ENCODE measurements at regions not wholly inside any gene's neighbourhood (a gene's known extent, or its start where the extent isn't known, plus 50 kb on each side); places are given as distances from the start of the nearest gene placed in this dataset.
"Not testable (repeated sequence)": the region's sequence is repeated elsewhere in the genome, so short reads cannot be mapped to it uniquely, and the experiment has no call there.

DNA sequence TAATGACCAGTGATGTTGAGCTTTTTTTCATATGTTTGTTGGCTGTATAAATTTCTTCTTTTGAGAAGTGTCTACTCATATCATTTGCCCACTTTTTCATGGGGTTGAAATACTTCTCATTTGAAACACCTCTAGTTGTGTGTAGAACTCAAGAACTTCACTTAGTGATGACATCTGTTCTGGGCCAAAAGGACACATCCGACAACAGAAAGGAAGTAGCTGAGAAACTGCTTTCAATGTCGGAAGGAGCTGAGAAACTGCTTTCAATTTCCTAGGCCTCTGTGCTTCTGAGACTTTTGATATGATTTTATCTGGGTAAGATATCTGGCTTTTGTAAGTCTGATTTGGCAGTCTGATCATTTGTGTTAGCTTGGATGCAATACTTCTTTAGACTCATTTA, 635.3 kb downstream of the TMTC2 start:
- no peak for TF ChIP-seq POLR2A (IDR thresholded peaks at IDR 0.05; ENCODE audit: low read depth, low read length)
- DNase-seq (ENCODE audit: insufficient read length, low spot score) = no peak
- no peak for FAIRE-seq

DNA sequence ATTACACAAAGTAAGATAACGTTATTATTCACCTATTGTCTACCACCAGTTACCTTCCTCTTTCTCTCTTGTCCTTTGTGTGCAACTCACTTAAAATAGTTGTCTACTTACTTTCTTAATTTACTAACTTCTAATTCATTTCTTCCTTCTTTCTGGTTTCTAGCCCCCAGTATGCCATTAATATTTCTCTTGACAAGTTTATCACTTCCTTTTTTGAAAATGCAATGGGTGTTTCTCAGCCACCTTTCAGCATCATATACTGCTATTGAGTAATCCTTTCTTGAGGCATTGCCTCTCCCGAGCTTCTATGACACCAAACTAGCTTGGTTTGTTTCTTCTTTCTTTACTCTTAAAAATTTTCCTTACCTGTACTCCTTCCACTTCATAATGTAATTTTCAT, 633.6 kb downstream of the TMTC2 start:
- no peak for DNase-seq (ENCODE audit: insufficient read length, low spot score)
- no peak for TF ChIP-seq POLR2A (IDR thresholded peaks at IDR 0.05; ENCODE audit: low read depth, low read length)
- no peak for FAIRE-seq

DNA sequence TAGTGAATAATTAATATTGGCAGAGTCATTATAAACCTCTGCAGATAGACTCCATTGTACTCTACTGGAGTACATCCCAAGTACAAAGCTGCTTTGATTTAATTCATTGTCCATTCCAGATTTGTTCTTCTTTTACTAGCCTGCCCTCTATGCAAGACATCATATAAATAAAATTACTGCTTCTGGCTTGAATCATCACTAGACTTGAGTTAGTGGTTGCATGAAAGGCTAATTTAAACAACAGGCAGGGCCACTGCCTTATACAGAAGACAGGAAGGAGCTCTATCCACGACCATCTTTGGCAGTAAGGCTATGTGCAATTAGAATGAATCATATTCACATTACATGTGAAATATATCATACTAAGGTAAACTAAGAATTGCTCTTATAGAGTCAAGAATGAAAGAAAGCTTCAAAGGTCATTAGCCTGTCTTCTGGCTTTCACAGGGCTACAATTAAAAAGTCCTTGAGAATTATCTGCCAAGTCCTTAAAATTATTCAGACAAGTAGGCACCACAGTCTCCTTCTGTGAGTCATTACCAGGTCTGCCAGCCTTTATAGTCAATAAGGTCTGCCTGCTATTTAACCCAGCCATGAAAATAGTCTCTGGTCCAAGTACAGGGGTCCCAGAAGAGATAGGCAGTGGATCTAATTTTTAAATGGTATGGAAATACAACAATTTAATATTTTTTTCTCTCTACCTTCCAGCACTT, 631.8 kb downstream of the TMTC2 start:
- no peak for DNase-seq (ENCODE audit: insufficient read length, low spot score)
- FAIRE-seq = no peak
- TF ChIP-seq POLR2A (IDR thresholded peaks at IDR 0.05; ENCODE audit: low read depth, low read length) = no peak

GRCh38 chr12:83317595-83317994, 630.9 kb downstream of the TMTC2 start:
- no peak for TF ChIP-seq POLR2A (IDR thresholded peaks at IDR 0.05; ENCODE audit: low read depth, low read length)
- no peak for FAIRE-seq
- DNase-seq (ENCODE audit: insufficient read length, low spot score) = no peak

DNA sequence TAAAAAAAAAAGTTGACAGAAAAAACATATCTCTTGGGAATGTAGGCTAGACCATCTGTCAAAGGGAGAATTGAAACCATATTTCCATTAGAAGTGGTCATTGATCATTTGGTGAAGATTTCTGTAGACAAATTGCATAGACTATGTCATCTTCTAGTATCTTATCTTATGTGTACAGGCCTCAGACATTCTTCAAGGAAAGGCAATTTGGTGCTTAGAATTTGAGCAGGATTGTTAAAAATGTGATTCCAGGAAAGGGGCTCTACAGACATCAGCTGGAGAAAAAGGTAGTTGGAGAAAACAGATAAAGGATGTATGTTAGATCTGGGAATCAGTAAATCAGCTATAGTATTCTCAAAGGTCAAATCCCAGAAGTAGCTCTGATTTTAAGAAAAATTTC, 627.1 kb downstream of the TMTC2 start:
- DNase-seq (ENCODE audit: insufficient read length, low spot score) = no peak
- FAIRE-seq = no peak
- no peak for TF ChIP-seq POLR2A (IDR thresholded peaks at IDR 0.05; ENCODE audit: low read depth, low read length)

- DNase-seq (ENCODE audit: insufficient read length, low spot score) = no peak
- FAIRE-seq = no peak
- no peak for TF ChIP-seq POLR2A (IDR thresholded peaks at IDR 0.05; ENCODE audit: low read depth, low read length)
Measured at GRCh38 chr12:83313322-83313721, 626.6 kb downstream of the TMTC2 start.

DNA sequence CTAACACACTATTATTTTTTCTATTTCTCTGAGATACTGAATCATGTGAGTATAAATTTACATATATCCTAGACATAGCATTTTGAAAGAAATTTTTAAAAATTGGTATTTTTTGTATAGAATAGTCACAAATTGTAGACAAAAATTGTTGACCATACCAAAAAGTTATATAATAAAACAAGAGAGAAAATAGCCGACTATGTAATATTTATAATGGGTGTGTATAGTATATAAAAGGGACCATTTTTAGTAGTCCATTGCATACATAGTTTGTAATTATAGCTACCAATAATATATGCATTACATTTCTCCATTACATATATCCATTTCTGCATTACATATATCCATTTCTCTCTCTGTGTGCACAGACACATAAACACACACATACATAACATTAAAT, 590.2 kb downstream of the TMTC2 start:
- no peak for FAIRE-seq
- no peak for DNase-seq (ENCODE audit: insufficient read length, low spot score)
- TF ChIP-seq POLR2A (IDR thresholded peaks at IDR 0.05; ENCODE audit: low read depth, low read length) = no peak

- no peak for FAIRE-seq
- DNase-seq (ENCODE audit: insufficient read length, low spot score) = no peak
- TF ChIP-seq POLR2A (IDR thresholded peaks at IDR 0.05; ENCODE audit: low read depth, low read length) = no peak
Measured at GRCh38 chr12:83271201-83271600, 584.5 kb downstream of the TMTC2 start.

- DNase-seq (ENCODE audit: insufficient read length, low spot score) = no peak
- no peak for TF ChIP-seq POLR2A (IDR thresholded peaks at IDR 0.05; ENCODE audit: low read depth, low read length)
- no peak for FAIRE-seq
Measured at GRCh38 chr12:83265808-83266207, 579.1 kb downstream of the TMTC2 start.

- no peak for TF ChIP-seq POLR2A (IDR thresholded peaks at IDR 0.05; ENCODE audit: low read depth, low read length)
- FAIRE-seq = no peak
- DNase-seq (ENCODE audit: insufficient read length, low spot score) = no peak
Measured at GRCh38 chr12:83261998-83262397, 575.3 kb downstream of the TMTC2 start.

DNA sequence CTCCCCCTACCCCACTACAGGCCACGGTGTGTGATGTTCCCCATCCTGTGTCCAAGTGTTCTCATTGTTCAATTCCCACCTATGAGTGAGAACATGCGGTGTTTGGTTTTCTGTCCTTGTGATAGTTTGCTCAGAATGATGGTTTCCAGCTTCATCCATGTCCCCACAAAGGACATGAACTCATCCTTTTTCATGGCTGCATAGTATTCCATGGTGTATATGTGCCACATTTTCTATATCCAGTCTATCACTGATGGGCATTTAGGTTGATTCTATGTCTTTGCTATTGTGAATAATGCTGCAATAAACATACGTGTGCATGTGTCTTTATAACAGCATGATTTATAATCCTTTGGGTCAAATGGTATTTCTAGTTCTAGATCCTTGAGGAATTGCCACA, 573.4 kb downstream of the TMTC2 start:
- DNase-seq (ENCODE audit: insufficient read length, low spot score); FAIRE-seq: not testable (repeated sequence)

DNA sequence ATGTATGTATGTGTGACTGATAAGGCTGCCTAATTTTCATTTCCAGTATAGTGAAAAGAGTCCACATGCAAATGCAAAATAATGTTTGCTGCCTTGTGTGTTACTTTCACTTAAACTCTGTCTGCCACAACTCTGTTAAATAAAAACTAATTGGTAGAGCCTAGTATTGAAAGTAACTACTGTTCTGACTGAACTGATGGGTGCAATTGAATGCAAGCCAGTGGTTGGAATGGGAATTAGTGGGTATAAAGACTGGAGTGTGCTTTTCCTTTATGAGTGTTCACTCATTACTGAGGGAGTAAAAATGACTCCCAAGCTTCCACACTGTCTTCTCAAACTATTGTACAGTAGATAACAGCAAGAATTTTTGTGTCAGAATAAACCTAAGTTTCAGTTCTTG, 571.0 kb downstream of the TMTC2 start:
- DNase-seq (ENCODE audit: insufficient read length, low spot score) (no peak), FAIRE-seq (no peak)
- TF ChIP-seq POLR2A (IDR thresholded peaks at IDR 0.05; ENCODE audit: low read depth, low read length) = no peak

GRCh38 chr12:83256562-83256961, 569.9 kb downstream of the TMTC2 start:
- no peak for FAIRE-seq
- no peak for TF ChIP-seq POLR2A (IDR thresholded peaks at IDR 0.05; ENCODE audit: low read depth, low read length)
- DNase-seq (ENCODE audit: insufficient read length, low spot score) = no peak

DNA sequence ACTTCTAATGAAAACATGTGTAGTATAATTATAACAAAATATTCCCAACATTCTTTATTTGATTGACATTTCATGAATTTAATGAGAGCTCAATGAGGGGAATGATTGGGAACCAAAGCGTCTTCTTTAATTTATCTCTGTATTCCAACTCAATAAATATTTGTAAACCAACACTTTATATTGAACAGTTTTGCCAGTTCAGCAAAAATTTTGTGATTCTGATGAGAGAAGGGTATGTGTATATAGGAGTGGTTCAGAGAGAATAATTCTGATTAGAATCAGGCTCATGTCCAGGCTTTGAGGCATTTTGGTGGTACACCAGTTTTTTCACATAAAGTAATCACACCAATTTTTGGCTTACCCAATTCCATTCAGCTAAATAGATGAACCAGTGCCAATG, 564.2 kb downstream of the TMTC2 start:
- no peak for DNase-seq (ENCODE audit: insufficient read length, low spot score)
- no peak for TF ChIP-seq POLR2A (IDR thresholded peaks at IDR 0.05; ENCODE audit: low read depth, low read length)
- no peak for FAIRE-seq

DNA sequence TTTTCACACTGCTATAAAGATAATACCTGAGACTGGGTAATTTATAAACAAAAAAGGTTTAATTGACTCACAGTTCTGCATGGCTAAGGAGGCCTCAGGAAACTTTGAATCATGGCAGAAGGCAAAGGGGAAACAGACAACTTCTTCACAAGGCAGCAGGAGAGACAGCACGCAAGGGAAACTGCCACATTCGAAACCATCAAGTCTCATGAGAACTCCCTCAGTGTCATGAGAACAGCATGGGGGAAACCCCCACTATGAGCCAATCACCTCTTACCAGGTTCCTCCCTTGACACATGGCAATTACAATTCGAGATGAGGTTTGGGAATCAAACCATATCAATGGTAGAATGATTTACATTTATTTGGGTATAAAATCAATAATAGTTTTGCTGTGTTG, 558.5 kb downstream of the TMTC2 start:
- DNase-seq (ENCODE audit: insufficient read length, low spot score) (no peak), FAIRE-seq (no peak)
- TF ChIP-seq POLR2A (IDR thresholded peaks at IDR 0.05; ENCODE audit: low read depth, low read length) = no peak

- FAIRE-seq = no peak
Measured at GRCh38 chr12:83244001-83244400, 557.3 kb downstream of the TMTC2 start.

GRCh38 chr12:83233987-83234386, 547.3 kb downstream of the TMTC2 start:
- FAIRE-seq = not testable (repeated sequence)

More at GRCh38 chr12:83244001-83244400, 557.3 kb downstream of the TMTC2 start:
- TF ChIP-seq POLR2A (IDR thresholded peaks at IDR 0.05; ENCODE audit: low read depth, low read length) = no peak
- no peak for DNase-seq (ENCODE audit: insufficient read length, low spot score)

DNA sequence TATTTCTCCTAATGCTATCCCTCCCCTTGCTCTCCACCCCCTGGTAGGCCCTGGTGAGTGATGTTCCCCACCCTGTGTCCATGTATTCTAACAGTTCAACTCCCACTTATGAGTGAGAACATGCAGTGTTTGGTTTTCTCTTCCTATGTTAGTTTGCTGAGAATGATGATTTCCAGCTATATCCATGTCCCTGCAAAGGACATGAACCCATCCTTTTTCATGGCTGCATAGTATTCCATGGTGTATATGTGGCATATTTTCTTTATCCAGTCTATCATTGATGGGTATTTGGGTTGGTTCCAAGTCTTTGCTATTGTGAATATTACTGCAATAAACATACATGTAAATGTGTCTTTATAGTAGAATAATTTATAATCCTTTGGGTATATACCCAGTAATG, 540.3 kb downstream of the TMTC2 start:
- DNase-seq (ENCODE audit: insufficient read length, low spot score); FAIRE-seq: not testable (repeated sequence)

More at GRCh38 chr12:83233987-83234386, 547.3 kb downstream of the TMTC2 start:
- not testable (repeated sequence) for DNase-seq (ENCODE audit: insufficient read length, low spot score)

All from H54 (cell line).